Aorta (tissue), 5 donors: ENCODE measurements at regions not wholly inside any gene's neighbourhood (a gene's known extent, or its start where the extent isn't known, plus 50 kb on each side); places are given as distances from the start of the nearest gene placed in this dataset.

ENCODE experiments used
- ATAC-seq: fragments of 200-7000 bp; cut with Tn5 transposase; one replicate; pipeline ENCODE4 v1.9.1; 2022; ENCODE audit warnings: moderate library complexity; ENCODE audit not compliant: low FRiP score
- DNase-seq, 2 donors: peaks; one replicate each; pipeline ENCODE4 v3.0.0-alpha.2; 2020
- H3K27ac ChIP-seq, 2 donors: one replicate each; pipeline ENCODE4 v1.5.1; 2013; ENCODE audit warnings: low read length in 2 of 2, mild to moderate bottlenecking in 2 of 2, moderate library complexity in 2 of 2, control low read depth in 1 of 2, inconsistent platforms in 1 of 2, low read depth in 1 of 2
- H3K27me3 ChIP-seq, 2 donors: one replicate each; pipeline ENCODE4 v1.6.1; 2013; ENCODE audit warnings: control low read depth in 1 of 2, low read length in 1 of 2, mild to moderate bottlenecking in 1 of 2, moderate library complexity in 1 of 2; ENCODE audit not compliant: insufficient read depth in 2 of 2, control insufficient read depth in 1 of 2
- H3K36me3 ChIP-seq, 2 donors: one replicate each; pipeline ENCODE4 v1.6.1; 2013; ENCODE audit warnings: control low read depth in 1 of 2, low read length in 1 of 2, mild to moderate bottlenecking in 1 of 2; ENCODE audit not compliant: insufficient read depth in 2 of 2, control insufficient read depth in 1 of 2
- H3K4me1 ChIP-seq, 2 donors: one replicate each; pipeline ENCODE4 v1.6.1; 2013; ENCODE audit warnings: low read length in 2 of 2, control low read depth in 1 of 2, mild to moderate bottlenecking in 1 of 2, moderate library complexity in 1 of 2; ENCODE audit not compliant: insufficient read depth in 2 of 2, control insufficient read depth in 1 of 2
- H3K4me3 ChIP-seq, 2 donors: one replicate each; pipeline ENCODE4 v1.5.1; 2013; ENCODE audit warnings: low read length in 2 of 2, control low read depth in 1 of 2, mild to moderate bottlenecking in 1 of 2
- H3K9me3 ChIP-seq: one replicate; pipeline ENCODE4 v1.6.1; 2013; ENCODE audit warnings: mild to moderate bottlenecking, low read length; ENCODE audit not compliant: control insufficient read depth
- WGBS, 2 donors: extraction: QIAGEN DNeasy Blood & Tissue Kit; methylation state at CpG; one replicate each; pipeline ENCODE4 v1.1.7; 2013; 5-methylcytosine and 5-hydroxymethylcytosine counted together
- intact Hi-C, 2 donors: fragments of 100-400 bp; cut with DNase I; formaldehyde crosslinking; loops; one replicate each; pipeline versions ENCODE4 v1.14.2 to v1.15.0; 2022
- donor health status: healthy with polysubstance abuse.
- donor health status: Bipolar disorder and iron deficiency.
- donor health status: DM: no; HTN: no; CAD: no.
- donor health status: DM: no; HTN: no; CAD: no.
- donor health status: DM: yes; HTN: yes; CAD: no.

GRCh38 chr4:165692082-165692481, 181.0 kb upstream of the TLL1 start:
- no peak for DNase-seq
- Histone ChIP-seq H3K27me3 (no peaks in the 10 kb centered on the region), H3K4me1 (no peaks in the 10 kb centered on the region), H3K36me3 (no peaks in the 10 kb centered on the region), H3K4me3 (no peak overlapping the region), H3K9me3 (peaks cover 2% of the 10 kb centered on the region), H3K27ac (no peak overlapping the region)
- WGBS, 2 donors = 96 to 99% methylated on average over 3 of the region's 3 CpGs
- ATAC-seq = no peak
- intact Hi-C loops = no loop called here

GRCh38 chr4:165698272-165698671, 174.8 kb upstream of the TLL1 start:
- Histone ChIP-seq H3K27me3 (no peaks in the 10 kb centered on the region), H3K36me3 (no peaks in the 10 kb centered on the region), H3K4me3 (no peak overlapping the region), H3K9me3 (peaks cover 2% of the 10 kb centered on the region), H3K27ac (no peak overlapping the region), H3K4me1 (no peaks in the 10 kb centered on the region)
- intact Hi-C loops = no loop called here
- ATAC-seq = no peak
- 36 to 45% methylated on average over 2 of the region's 2 CpGs for WGBS, 2 donors
- DNase-seq = no peak

- H3K9me3 ChIP-seq = peaks cover 2% of the 10 kb centered on the region
- no peak overlapping the region for H3K4me3 ChIP-seq
- H3K36me3 ChIP-seq = no peaks in the 10 kb centered on the region
- ATAC-seq (no peak), DNase-seq (no peak)
- 81 to 87% methylated on average over 5 of the region's 5 CpGs for WGBS, 2 donors
- no peaks in the 10 kb centered on the region for H3K4me1 ChIP-seq
- no peak overlapping the region for H3K27ac ChIP-seq
- H3K27me3 ChIP-seq = no peaks in the 10 kb centered on the region
- intact Hi-C loops = no loop called here
These were observed 174.0 kb upstream of the TLL1 start for GRCh38 chr4:165699055-165699454.

- Histone ChIP-seq H3K9me3 (no peaks in the 10 kb centered on the region), H3K36me3 (no peaks in the 10 kb centered on the region), H3K4me1 (no peaks in the 10 kb centered on the region), H3K27me3 (no peaks in the 10 kb centered on the region), H3K4me3 (no peak overlapping the region), H3K27ac (no peak overlapping the region)
- DNase-seq = no peak
- intact Hi-C loops = no loop called here
- ATAC-seq = no peak
These were observed 172.2 kb upstream of the TLL1 start for GRCh38 chr4:165700855-165701254.

GRCh38 chr4:165707128-165707527, 165.9 kb upstream of the TLL1 start:
- Histone ChIP-seq H3K9me3 (no peaks in the 10 kb centered on the region), H3K27ac (no peak overlapping the region), H3K4me3 (no peak overlapping the region), H3K4me1 (no peaks in the 10 kb centered on the region), H3K36me3 (no peaks in the 10 kb centered on the region), H3K27me3 (no peaks in the 10 kb centered on the region)
- no peak for ATAC-seq
- no peak for DNase-seq
- intact Hi-C loops = no loop called here
- 51 to 60% methylated on average over 4 of the region's 4 CpGs for WGBS, 2 donors

GRCh38 chr4:165709516-165709915, 163.5 kb upstream of the TLL1 start:
- intact Hi-C loops = no loop called here
- Histone ChIP-seq H3K4me3 (no peak overlapping the region), H3K27me3 (no peaks in the 10 kb centered on the region), H3K36me3 (no peaks in the 10 kb centered on the region), H3K27ac (no peak overlapping the region), H3K4me1 (no peaks in the 10 kb centered on the region), H3K9me3 (no peaks in the 10 kb centered on the region)
- ATAC-seq (peak; percentile 33), DNase-seq (peak in 1 of 2 donors; percentile 46)
- 88 to 91% methylated on average over 7 of the region's 7 CpGs for WGBS, 2 donors

GRCh38 chr4:165709973-165710526, 163.0 kb upstream of the TLL1 start:
- Histone ChIP-seq H3K4me1 (no peaks in the 10 kb centered on the region), H3K27ac (no peak overlapping the region), H3K9me3 (no peaks in the 10 kb centered on the region), H3K4me3 (no peak overlapping the region), H3K36me3 (no peaks in the 10 kb centered on the region), H3K27me3 (no peaks in the 10 kb centered on the region)
- WGBS, 2 donors = 64 to 73% methylated on average over 2 of the region's 2 CpGs
- DNase-seq (no peak), ATAC-seq (no peak)
- intact Hi-C loops = no loop called here

GRCh38 chr4:165711436-165711835, 161.6 kb upstream of the TLL1 start:
- Histone ChIP-seq H3K4me1 (no peaks in the 10 kb centered on the region), H3K4me3 (no peak overlapping the region), H3K9me3 (no peaks in the 10 kb centered on the region), H3K36me3 (no peaks in the 10 kb centered on the region), H3K27me3 (no peaks in the 10 kb centered on the region), H3K27ac (no peak overlapping the region)
- ATAC-seq = no peak
- 42 to 48% methylated on average over 4 of the region's 4 CpGs for WGBS, 2 donors
- intact Hi-C loops = no loop called here
- no peak for DNase-seq

- no peaks in the 10 kb centered on the region for H3K36me3 ChIP-seq
- intact Hi-C loops = no loop called here
- WGBS, 2 donors = 78 to 80% methylated on average over 2 of the region's 2 CpGs
- no peaks in the 10 kb centered on the region for H3K27me3 ChIP-seq
- no peak for ATAC-seq
- no peaks in the 10 kb centered on the region for H3K4me1 ChIP-seq
- H3K27ac ChIP-seq = no peak overlapping the region
- no peak for DNase-seq
- H3K9me3 ChIP-seq = no peaks in the 10 kb centered on the region
- no peak overlapping the region for H3K4me3 ChIP-seq
These were observed 161.1 kb upstream of the TLL1 start for GRCh38 chr4:165711912-165712311.
